OCI-LY1 (cell line): ENCODE measurements at regions not wholly inside any gene's neighbourhood (a gene's known extent, or its start where the extent isn't known, plus 50 kb on each side); places are given as distances from the start of the nearest gene placed in this dataset.

Experiments
- EZH2 ChIP-seq: fragments of 200-600 bp; sonication (generic), shearing (Covaris generic); IDR thresholded peaks from 2 replicates; pipeline ENCODE4 v1.8.0; 2017; ENCODE audit warnings: borderline replicate concordance, mixed run types, mild to moderate bottlenecking, antibody characterized with exemption, low read length, moderate library complexity, mixed read lengths
- TF ChIP-seq, protein P1 (sequence below): fragments of 200-600 bp; sonication (generic), shearing (Covaris generic); IDR thresholded peaks from 2 replicates; pipeline ENCODE4 v1.5.1; 2017; ENCODE audit warnings: mild to moderate bottlenecking, antibody characterized with exemption, low read length, moderate library complexity, mixed read lengths

DNA sequence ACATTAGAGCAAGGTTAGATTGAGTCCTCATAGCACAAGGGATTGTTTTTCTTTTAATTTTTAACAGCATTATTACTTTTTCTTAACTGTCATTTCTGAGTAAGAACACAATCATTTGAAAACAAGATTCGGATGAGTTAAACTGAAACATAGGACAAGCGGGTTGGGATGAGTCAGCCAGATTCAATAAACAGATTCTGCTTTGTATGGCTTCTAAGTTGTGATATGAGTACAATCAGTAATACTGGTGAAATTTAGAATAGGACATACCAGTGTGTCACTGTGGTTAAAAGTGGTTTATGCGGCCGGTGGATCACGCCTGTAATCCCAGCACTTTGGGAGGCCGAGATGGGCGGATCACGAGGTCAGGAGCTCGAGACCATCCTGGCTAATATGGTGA lies 364.3 kb upstream of the CDH10 start:
- TF ChIP-seq, protein P1, sequence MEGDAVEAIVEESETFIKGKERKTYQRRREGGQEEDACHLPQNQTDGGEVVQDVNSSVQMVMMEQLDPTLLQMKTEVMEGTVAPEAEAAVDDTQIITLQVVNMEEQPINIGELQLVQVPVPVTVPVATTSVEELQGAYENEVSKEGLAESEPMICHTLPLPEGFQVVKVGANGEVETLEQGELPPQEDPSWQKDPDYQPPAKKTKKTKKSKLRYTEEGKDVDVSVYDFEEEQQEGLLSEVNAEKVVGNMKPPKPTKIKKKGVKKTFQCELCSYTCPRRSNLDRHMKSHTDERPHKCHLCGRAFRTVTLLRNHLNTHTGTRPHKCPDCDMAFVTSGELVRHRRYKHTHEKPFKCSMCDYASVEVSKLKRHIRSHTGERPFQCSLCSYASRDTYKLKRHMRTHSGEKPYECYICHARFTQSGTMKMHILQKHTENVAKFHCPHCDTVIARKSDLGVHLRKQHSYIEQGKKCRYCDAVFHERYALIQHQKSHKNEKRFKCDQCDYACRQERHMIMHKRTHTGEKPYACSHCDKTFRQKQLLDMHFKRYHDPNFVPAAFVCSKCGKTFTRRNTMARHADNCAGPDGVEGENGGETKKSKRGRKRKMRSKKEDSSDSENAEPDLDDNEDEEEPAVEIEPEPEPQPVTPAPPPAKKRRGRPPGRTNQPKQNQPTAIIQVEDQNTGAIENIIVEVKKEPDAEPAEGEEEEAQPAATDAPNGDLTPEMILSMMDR, result no peak
- no peak for TF ChIP-seq EZH2
